SK-N-SH treated with all-trans-retinoic acid at 6 μM for 48 hours (cell line): ENCODE measurements at regions not wholly inside any gene's neighbourhood (a gene's known extent, or its start where the extent isn't known, plus 50 kb on each side); places are given as distances from the start of the nearest gene placed in this dataset.

Source experiments
- ATAC-seq: fragments of 200-7000 bp; cut with Tn5 transposase; 3 replicates; pipeline ENCODE4 v1.9.1; 2020; ENCODE audit warnings: mild to moderate bottlenecking, moderate library complexity
- ARNTL ChIP-seq: fragments of 450-650 bp; formaldehyde crosslinking; IDR thresholded peaks from 2 replicates; pipeline ENCODE4 v1.5.0; 2020; ENCODE audit warnings: low read depth, mild to moderate bottlenecking, moderate library complexity, borderline replicate concordance
- BACH2 ChIP-seq: fragments of 250-450 bp; sonication (Bioruptor Pico); IDR thresholded peaks from 2 replicates; pipeline ENCODE4 v1.9.0; 2021; ENCODE audit warnings: mild to moderate bottlenecking, borderline replicate concordance
- CREB5 ChIP-seq: fragments of 250-450 bp; sonication (Bioruptor Pico); IDR thresholded peaks from 2 replicates; pipeline ENCODE4 v1.5.1; 2020; ENCODE audit warnings: low read depth, mild to moderate bottlenecking, moderate library complexity
- CSDC2 ChIP-seq: fragments of 250-450 bp; sonication (Bioruptor Pico); IDR thresholded peaks from 2 replicates; pipeline ENCODE4 v1.5.0; 2020; ENCODE audit warnings: mild to moderate bottlenecking, moderate library complexity
- CSRNP3 ChIP-seq: fragments of 250-450 bp; sonication (Bioruptor Pico); IDR thresholded peaks from 2 replicates; pipeline ENCODE4 v1.5.1; 2021; ENCODE audit warnings: mild to moderate bottlenecking, moderate library complexity
- ESRRG ChIP-seq: fragments of 250-450 bp; sonication (Bioruptor Pico); IDR thresholded peaks from 2 replicates; pipeline ENCODE4 v1.6.1; 2021; ENCODE audit warnings: mild to moderate bottlenecking
- ISL1 ChIP-seq: fragments of 250-450 bp; sonication (Bioruptor Pico); IDR thresholded peaks from 2 replicates; pipeline ENCODE4 v2.1.2; 2022; ENCODE audit warnings: mild to moderate bottlenecking, moderate library complexity
- POU6F1 ChIP-seq: fragments of 250-450 bp; sonication (Bioruptor Pico); IDR thresholded peaks from 2 replicates; pipeline ENCODE4 v1.8.0; 2021; ENCODE audit warnings: low read depth, mild to moderate bottlenecking, moderate library complexity, borderline replicate concordance
- PPARA ChIP-seq: fragments of 250-450 bp; sonication (Bioruptor Pico); IDR thresholded peaks from 2 replicates; pipeline ENCODE4 v1.5.0; 2020; ENCODE audit warnings: mild to moderate bottlenecking, borderline replicate concordance
- RARB ChIP-seq: fragments of 250-450 bp; sonication (Bioruptor Pico); IDR thresholded peaks from 2 replicates; pipeline ENCODE4 v1.8.0; 2021; ENCODE audit warnings: mild to moderate bottlenecking, moderate library complexity
- TCF4 ChIP-seq: fragments of 250-450 bp; sonication (Bioruptor Pico); IDR thresholded peaks from 2 replicates; pipeline ENCODE4 v1.8.0; 2021; ENCODE audit warnings: mild to moderate bottlenecking, moderate library complexity, borderline replicate concordance
- TOX ChIP-seq: fragments of 250-450 bp; sonication (Bioruptor Pico); IDR thresholded peaks from 2 replicates; pipeline ENCODE4 v1.8.0; 2021; ENCODE audit warnings: mild to moderate bottlenecking, moderate library complexity, borderline replicate concordance
- TSHZ2 ChIP-seq: fragments of 250-450 bp; sonication (Bioruptor Pico); IDR thresholded peaks from 2 replicates; pipeline ENCODE4 v1.5.0; 2020; ENCODE audit warnings: mild to moderate bottlenecking, moderate library complexity
- ZC3H10 ChIP-seq: fragments of 250-450 bp; sonication (Bioruptor Pico); IDR thresholded peaks from 2 replicates; pipeline ENCODE4 v1.5.1; 2021; ENCODE audit warnings: mild to moderate bottlenecking, moderate library complexity
- ZFP3 ChIP-seq: fragments of 250-450 bp; sonication (Bioruptor Pico); IDR thresholded peaks from 2 replicates; pipeline ENCODE4 v1.5.0; 2020; ENCODE audit warnings: mild to moderate bottlenecking, moderate library complexity
- ZNF565 ChIP-seq: fragments of 450-650 bp; formaldehyde crosslinking; conservative IDR thresholded peaks from 2 replicates; pipeline ENCODE4 v1.5.0; 2020; ENCODE audit warnings: low read depth, mild to moderate bottlenecking, moderate library complexity
- ZNF70 ChIP-seq: fragments of 450-650 bp; formaldehyde crosslinking; IDR thresholded peaks from 2 replicates; pipeline ENCODE4 v1.5.0; 2020; ENCODE audit warnings: mild to moderate bottlenecking, moderate library complexity
- ZNF8 ChIP-seq: fragments of 450-650 bp; formaldehyde crosslinking; IDR thresholded peaks from 2 replicates; pipeline ENCODE4 v1.5.0; 2020; ENCODE audit warnings: mild to moderate bottlenecking, moderate library complexity

GRCh38 chr18:40314199-40314598 lies 1640.8 kb upstream of the PIK3C3 start (continued):
- no peak for TF ChIP-seq TSHZ2

GRCh38 chr18:40313030-40313642 lies 1641.9 kb upstream of the PIK3C3 start:
- no peak for TF ChIP-seq ZNF70 (CRISPR knock-in tag)
- TF ChIP-seq PPARA = no peak
- no peak for TF ChIP-seq ARNTL (CRISPR knock-in tag)
- no peak for TF ChIP-seq ISL1 (CRISPR knock-in tag)
- no peak for TF ChIP-seq ESRRG (CRISPR knock-in tag)
- no peak for TF ChIP-seq POU6F1
- TF ChIP-seq ZNF8 (CRISPR knock-in tag) = no peak
- TF ChIP-seq RARB (CRISPR knock-in tag) = no peak
- no peak for TF ChIP-seq CSDC2 (CRISPR knock-in tag)
- TF ChIP-seq TOX (CRISPR knock-in tag) = no peak
- TF ChIP-seq TSHZ2 = no peak
- TF ChIP-seq BACH2 = no peak

GRCh38 chr18:40307627-40308026 lies 1647.4 kb upstream of the PIK3C3 start:
- no peak for ATAC-seq
- TF ChIP-seq CSRNP3 (CRISPR knock-in tag) (no peak), PPARA (no peak), ZFP3 (no peak), TCF4 (CRISPR knock-in tag) (no peak), ARNTL (CRISPR knock-in tag) (no peak), ZNF8 (CRISPR knock-in tag) (no peak), CREB5 (no peak), ZNF565 (no peak), TSHZ2 (no peak), ZC3H10 (CRISPR knock-in tag) (no peak)

More at GRCh38 chr18:40313030-40313642, 1641.9 kb upstream of the PIK3C3 start:
- no peak for ATAC-seq
